HTR-8/SVneo (cell line): ENCODE measurements at regions not wholly inside any gene's neighbourhood (a gene's known extent, or its start where the extent isn't known, plus 50 kb on each side); places are given as distances from the start of the nearest gene placed in this dataset.

Experiments
- DNase-seq: peaks from one replicate; pipeline ENCODE4 v3.0.0; 2011; ENCODE audit warnings: low spot score, mixed read lengths; ENCODE audit not compliant: insufficient read length
- FAIRE-seq: peaks from 2 replicates; lab custom pipeline; 2011; peaks lifted over from hg19 to GRCh38; lab: Jason Lieb, UNC

DNA sequence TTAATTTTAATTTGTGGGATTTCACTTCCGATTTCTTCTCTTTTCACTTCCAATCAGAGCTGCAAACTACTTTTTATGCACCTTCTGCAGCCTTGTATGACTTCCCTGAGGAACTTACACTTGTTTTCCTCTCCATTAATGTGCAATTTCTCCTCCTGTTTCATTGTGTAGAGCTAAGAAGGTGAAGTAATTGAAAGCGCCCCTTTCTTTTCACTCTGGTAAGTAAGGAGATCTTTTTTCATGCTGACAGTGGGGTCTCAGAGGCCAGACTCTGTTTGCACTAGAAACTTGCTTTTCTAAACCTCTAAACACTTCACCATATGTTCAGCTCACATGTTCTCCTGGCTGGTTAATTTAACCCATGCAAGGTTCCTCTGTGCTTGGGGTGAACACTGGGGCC is 117.0 kb downstream of the FANCF start:
- DNase-seq (no peak), FAIRE-seq (no peak)

DNA sequence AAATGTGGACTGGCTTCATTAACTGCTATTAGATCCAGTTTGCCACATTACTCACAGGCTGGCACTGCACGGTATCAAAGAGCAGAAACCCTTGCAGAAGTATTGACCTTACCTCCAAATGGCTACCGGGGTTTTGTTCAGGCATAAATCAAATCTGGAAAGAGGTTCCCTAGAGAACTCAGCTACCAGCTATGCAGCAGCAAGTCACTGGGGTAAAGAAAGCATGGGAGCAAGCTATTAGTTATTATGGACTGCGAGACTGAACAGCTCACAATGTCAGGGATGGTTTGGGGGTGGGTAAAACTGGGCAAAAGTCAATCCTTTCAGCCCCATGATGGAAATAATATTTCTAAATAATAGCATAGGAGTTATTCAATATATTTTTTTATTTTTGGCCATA is 128.1 kb downstream of the FANCF start:
- DNase-seq, result no peak
- no peak for FAIRE-seq

DNA sequence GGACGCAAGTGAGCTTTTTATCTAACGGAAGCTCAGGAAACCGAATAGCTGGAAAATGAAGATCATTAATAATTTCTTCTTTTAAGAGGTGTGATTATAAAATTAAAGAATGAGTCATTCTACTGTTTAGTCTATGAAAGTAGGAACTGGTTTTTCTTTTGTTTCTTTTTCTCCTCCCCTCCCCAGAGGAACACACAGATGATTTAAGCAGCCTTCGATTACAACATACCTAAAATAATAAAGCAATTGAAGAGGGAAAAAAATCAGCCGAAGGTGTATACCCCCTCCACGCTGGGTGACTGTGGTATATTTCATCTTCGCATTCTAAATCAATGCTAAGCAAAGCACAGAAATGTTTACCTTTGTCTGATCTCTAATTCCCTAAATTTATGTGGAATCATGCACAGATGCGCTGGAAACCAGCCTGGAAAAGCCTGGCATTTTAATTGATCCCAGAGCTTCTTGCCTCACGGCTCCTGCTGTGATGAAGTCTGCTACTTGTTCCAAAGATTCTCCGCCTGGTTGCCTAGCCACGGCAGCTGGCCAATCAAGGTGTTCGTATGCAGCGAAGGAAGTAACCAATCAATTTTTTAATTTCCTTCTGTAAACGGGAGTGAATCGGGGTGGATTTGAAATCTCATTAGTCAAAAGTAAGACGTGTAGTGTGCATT is 133.9 kb downstream of the FANCF start:
- DNase-seq (no peak), FAIRE-seq (no peak)

DNA sequence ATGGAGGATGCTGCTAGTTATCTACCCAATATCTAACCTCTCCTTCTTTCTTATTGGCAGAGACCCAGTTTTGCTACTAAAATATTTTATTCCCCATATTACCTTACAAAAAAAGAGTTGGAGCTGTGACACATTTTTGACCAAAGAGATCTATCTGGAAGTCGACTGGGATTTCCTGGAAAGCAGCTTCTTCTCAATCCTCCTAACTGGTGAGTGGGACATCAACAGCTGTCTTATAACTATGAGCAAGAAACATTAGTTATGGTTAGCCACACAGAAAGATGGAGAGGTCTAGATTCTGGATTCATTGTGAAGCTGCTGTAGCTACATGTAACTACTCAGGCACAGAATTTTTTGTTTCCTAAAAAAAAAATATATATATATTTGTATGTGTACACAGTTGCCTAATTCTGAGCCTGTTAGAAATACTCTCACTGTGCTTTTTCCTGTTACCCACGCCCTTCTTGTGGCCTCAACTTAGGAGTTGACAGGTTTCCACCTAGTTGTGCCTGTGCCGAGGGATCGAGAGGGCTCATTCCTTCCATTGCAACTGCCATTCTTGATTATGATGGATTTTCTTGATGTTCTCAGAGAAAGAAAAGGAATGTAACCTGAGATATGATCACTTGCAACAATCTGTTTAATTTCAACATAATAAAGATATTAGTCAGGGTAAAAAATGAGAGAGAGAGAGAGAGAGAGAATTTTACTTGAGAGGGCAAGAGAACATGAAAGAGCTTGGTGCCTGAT is 142.0 kb downstream of the SLC17A6 start:
- no peak for FAIRE-seq

DNA sequence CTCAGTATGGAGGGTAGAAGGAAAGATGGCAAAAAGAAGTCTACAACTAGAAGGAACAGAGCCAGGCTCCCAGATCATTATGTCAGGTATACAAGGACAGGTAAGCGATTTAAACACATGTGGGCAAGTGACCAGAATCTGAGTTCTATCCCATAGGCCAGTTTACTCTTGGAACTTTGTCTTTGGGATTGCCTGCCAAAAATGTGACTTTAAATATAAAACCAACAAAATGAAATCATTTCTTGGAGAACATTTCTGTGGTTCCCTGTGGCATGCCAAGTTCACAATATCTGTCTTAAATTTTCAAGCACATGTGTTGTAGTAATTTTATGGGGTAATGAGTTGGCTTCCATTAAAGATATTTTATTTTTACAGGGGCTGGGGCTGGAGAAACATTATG is 141.0 kb downstream of the SLC17A6 start:
- DNase-seq (no peak), FAIRE-seq (no peak)

More for the DNA sequence above, 142.0 kb downstream of the SLC17A6 start:
- DNase-seq, result no peak

DNA sequence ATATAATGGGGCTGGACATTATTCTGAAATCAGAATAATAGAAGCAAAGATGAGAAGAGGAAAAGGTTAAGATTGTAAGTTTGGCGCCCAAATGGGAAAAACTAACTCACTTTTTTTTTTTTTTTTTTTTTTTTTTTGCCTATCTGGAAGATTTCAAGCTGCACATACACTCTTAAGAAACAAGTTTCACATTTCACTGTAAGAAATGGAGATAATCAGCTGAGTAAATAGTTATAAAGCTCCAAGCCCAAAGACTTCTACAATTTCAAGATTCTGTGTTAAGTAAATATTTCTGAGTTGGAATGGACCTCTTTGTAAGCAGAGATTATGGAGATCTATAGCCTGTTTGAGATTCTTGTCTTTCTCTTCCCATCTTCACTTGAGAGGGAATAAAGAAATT is 140.0 kb downstream of the SLC17A6 start:
- FAIRE-seq (no peak), DNase-seq (no peak)

DNA sequence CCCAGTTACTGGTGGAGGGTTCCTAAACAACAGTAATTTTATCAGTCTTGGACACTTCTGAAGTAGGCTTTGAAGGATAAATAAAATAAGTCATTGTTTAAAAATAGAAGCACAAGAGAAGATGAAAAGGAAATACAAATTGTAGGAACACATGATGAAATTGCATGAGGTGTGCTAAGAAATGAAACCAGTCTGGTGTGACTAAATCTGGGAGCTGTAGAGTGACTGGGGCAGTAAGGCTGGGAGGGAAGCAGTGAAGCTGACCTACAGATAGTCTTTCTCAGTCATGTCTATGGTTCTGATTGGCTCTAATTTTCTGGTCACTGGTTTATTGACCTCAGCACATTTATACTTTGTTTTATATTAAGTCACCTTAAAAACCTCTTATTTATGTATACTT is 139.1 kb downstream of the SLC17A6 start:
- FAIRE-seq, result no peak

DNA sequence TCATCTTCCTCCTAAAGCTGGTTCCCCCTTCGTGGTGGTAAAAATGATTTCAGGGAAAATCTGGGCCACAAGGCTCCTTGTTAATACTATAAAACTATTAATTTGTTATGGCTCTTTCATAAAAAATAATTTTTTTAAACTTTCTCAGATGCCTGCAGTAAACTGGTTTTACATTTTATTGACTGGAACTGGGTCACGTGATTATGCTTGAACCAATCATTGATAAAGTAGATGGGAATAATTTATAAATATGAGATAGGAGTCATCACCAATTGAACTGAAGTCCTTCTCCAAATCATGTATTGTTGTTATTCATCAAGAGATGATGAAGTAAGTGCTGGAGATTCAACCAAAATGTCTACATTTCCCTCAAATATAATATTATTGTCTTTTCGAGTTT is 138.4 kb downstream of the SLC17A6 start:
- FAIRE-seq (no peak), DNase-seq (no peak)

More for the DNA sequence above, 139.1 kb downstream of the SLC17A6 start:
- DNase-seq, result no peak

DNA sequence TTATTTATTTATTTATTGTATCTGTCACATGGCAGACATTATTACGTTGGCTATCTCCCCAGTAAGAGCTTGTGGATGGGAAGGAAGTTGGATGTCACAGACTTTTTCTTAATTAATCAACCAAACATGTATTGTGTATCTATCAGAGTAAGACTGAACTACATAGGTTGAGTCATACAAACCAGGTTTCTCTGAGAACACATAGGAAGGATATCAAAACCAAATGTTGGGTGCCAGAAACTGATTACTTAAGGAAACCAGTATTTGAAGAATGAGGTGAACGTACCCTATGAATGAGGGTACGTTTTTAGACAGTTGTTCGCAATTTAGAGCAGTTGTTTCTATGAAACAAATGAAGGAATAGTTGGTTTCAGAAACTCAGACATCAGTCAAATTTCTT is 136.4 kb downstream of the SLC17A6 start:
- FAIRE-seq, result no peak
- DNase-seq, result no peak

DNA sequence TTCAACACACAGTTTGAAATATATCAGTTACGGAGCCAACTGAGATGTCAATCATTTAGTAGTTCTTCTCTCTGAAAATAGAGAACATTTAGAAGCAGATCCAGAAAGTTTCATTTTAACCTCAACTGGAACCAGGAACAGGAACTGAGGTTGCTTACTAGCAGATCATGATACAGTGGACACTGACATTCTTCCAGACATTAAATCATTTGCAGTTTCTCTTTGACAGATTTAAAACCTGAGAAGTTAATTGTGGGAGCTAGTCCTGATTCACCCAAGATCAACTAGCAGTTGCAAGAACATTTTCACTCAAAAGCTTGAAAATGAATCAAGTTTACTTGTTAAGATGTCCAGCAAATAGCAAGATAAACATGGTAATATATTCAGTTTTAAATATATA is 135.4 kb downstream of the SLC17A6 start:
- FAIRE-seq, result no peak
- no peak for DNase-seq

DNA sequence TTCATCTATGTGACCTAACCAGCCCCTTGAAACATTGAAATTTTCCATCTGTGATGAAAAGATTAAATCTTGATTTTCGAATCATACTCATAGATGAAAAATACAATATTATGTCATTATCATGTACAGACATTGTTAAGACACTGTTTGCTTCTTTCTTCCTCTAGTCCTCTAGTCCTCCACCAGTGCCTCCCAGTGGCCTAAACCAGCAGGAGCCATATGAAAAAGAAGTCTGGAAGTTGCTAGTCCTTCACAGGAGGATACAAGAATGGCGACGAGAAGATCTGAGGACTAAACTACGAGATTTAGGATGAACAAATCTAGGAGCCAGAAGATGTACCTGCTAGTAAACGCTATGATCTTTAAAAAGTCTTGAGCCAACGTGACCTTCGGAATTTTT is 134.1 kb downstream of the SLC17A6 start:
- no peak for DNase-seq
- FAIRE-seq, result no peak

DNA sequence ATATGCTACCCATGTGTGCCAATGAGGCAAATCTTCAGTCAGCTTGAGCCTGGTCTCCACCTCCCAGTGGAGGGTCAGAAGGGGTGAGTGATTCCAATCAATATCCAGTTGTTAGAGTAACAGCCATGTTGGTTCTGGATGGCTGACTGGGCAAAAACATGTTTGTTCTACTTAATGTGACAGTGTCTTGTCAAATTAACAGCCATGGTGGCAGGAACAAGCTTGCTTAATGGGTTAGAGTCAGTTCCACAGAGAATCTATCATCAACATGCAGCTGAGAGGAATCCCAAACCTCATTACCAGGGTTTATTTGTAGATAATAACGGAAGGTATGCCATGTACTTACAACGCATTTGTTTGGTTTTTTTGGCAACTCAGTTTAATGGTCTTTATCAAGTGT is 133.2 kb downstream of the SLC17A6 start:
- FAIRE-seq, result no peak
- no peak for DNase-seq

DNA sequence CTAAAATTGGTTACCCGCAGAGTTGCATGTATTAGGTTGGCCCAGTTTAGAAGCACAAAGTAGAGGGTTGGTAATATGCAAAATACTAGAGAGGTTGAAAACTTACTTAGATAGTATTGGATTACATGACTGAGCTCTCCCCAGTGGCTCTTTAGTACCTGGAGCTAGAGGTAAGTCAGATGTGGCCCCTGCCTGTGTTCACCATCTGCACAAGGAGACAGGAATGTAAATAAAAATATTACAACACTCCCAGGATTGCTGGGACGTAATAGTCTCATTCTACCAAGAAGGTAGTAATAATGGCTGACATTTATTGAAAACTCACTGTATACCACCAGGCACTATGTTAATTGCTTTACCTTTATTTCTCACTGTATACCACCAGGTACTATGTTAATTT is 129.6 kb downstream of the SLC17A6 start:
- DNase-seq (no peak), FAIRE-seq (no peak)

DNA sequence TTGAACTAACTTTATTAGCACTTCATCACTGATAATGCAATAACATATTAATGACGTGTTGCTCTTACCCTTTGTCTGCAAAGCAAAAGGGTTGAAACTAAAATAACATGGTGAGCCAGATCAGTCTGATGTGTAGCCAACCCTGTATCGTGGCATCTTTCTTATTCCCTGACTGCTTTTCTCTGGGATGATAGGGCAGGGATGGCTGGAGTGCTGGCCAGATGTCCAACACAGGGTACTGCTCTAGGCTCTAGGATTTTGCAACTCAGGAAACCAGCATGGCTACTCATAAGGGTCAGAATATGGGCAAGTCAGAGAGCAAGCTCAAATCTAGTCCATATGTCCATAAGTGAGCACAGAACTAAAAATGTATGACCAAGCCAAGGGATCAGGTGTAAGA is 129.1 kb downstream of the SLC17A6 start:
- DNase-seq (no peak), FAIRE-seq (peak; percentile 26)

DNA sequence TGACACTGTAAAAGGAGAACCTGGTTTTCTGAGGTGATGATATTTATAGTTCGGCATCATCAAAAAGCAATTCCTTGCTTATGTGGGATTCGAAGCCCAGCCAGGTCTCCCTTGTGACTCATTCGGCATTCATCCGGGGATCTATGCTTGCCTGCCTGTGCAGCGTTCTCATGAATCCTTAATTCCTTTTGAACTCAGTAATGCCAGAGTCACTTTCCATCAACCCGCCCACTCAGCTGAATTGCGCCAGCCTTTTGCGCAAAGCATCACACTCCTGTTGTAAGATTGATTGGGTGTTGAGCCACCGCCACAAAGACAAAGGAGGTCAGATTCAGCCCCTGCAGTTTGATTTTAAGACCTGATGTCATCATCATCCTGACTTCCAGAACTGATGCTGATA is 128.6 kb downstream of the SLC17A6 start:
- DNase-seq, result peak; percentile 57
- FAIRE-seq, result peak; percentile 91

DNA sequence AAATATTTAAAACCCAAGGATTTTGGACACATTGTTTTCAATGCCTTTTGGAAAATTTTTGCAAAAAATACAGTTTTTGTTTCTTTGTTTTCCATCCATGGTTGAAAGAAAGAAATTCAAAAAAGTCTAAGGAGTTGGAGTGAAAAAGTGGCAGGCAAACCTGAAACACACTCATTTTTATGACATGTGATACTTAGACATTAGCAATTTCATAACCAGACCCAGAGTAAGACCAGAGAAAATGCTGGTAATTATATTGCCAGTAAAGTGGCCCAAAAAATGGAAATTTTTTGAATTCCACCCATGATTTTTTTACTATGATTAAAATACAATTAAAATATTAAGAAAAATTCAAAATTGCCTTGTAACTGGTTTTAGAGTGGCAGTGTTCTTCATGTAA is 128.2 kb downstream of the SLC17A6 start:
- DNase-seq (no peak), FAIRE-seq (no peak)

DNA sequence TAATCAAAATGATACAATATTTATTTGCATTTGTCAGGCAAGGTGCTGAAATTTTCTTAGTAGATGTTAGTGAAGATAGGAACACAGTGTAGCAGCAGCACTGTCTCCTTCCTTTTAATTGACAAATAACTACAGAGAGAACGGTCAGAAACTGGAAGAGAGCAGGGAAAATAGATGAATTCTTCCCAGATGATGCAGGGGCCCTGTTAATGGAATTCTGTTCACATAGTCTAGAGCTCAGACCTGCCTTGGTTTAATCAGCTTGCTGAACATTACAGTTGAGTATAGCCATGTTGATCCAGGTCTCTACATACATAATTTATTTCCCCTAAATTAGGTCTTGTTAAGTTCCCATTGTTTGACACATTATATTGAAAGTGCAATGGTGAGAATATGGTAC is 127.4 kb downstream of the SLC17A6 start:
- FAIRE-seq (peak; percentile 4), DNase-seq (no peak)

DNA sequence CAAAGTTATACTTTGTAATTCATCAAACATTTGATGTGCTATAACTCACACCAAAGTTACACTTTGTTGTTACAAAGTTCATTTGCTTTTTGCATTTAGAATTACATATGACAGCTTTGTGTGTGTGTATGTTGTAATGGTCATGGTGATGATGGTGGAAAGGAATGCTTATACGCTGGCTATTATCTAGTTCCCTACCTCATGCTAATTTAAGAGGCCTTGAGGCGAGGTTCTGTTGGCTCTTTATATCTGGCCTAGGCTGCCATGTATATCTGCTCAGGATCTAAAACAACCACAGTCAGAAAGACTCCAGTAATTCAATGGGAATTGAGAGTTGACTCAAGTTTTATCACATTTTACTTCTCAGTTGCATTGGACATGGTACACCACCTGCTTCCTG is 123.4 kb downstream of the SLC17A6 start:
- no peak for DNase-seq
- peak; percentile 4 for FAIRE-seq

DNA sequence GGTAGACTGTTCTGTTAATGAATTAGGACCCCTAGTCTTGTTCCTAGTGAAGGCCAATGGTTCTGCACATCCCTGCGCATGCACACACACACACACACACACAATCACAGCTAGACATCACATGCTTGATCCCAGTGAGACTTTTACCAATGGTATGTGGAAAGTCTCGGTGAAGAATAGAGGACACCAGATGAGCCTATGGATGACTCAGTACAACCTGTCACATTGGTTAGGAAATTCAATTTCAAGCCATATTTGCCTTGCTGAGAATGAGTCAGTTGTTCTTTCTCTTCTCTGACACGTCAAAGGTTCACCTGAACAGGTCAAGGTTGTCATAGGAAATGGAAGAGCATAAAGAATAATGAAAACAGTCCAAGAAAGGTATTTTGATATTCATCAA is 122.0 kb downstream of the SLC17A6 start:
- DNase-seq, result no peak
- peak; percentile 23 for FAIRE-seq

DNA sequence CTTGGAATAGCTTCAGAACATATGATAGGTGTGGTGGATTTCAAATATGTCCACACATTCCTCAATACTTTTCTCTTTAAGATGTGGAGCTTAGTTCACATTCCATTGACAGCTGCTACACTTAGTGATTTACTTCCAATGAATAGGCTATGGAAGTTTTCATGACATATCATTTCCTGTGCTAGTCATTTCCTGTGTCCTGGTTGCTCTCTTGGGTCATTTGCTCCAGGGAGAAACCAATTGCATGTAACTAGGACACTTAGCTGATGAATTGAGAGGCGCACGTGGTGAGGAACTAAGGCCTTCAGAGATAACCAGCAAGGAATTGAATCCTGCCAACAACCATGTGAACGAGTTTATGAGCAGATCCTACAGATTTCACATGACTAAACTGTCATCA is 120.9 kb downstream of the SLC17A6 start:
- DNase-seq, result peak; percentile 41
- FAIRE-seq, result peak; percentile 87

DNA sequence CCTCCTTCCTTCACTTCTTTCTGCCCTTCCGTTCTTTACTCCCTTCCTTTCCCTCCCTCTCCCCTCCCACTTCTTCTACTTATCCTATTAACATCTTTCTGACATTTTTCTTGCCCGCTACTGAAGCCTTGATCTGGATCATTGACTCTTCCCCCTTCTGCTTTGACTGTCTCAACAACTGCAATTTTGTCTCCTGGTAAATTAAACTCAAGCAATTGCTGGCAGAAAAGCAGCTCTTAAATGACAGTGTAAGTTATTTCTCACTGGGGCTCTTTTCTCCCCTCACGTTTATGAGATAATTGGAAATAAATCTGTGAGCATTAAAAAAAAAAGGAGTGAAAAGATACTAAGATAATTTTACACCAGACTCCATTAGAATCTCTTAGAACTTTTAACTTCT is 120.0 kb downstream of the SLC17A6 start:
- FAIRE-seq (no peak), DNase-seq (no peak)
